ENCODE measurements at regions not wholly inside any gene's neighbourhood (a gene's known extent, or its start where the extent isn't known, plus 50 kb on each side); places are given as distances from the start of the nearest gene placed in this dataset.
"Not testable (repeated sequence)": the region's sequence is repeated elsewhere in the genome, so short reads cannot be mapped to it uniquely, and the experiment has no call there.

GRCh38 chr5:104576677-104577076 lies 1014.1 kb upstream of the NUDT12 start:
- DNase-seq (ENCODE audit: low spot score): no peak

GRCh38 chr5:104573949-104574709 lies 1011.5 kb upstream of the NUDT12 start:
- no peak for DNase-seq (ENCODE audit: low spot score)

- no peak for DNase-seq (ENCODE audit: low spot score)
Observed at GRCh38 chr5:104569621-104570020, 1007.0 kb upstream of the NUDT12 start.

- no peak for DNase-seq (ENCODE audit: low spot score)
Observed at GRCh38 chr5:104564530-104564929, 1001.9 kb upstream of the NUDT12 start.

GRCh38 chr5:104556957-104557356 lies 994.4 kb upstream of the NUDT12 start:
- no peak for DNase-seq (ENCODE audit: low spot score)

- no peak for DNase-seq (ENCODE audit: low spot score)
Observed at GRCh38 chr5:104551628-104552027, 989.0 kb upstream of the NUDT12 start.

- not testable (repeated sequence) for DNase-seq (ENCODE audit: low spot score)
Observed at GRCh38 chr5:104546871-104547270, 984.3 kb upstream of the NUDT12 start.

- DNase-seq (ENCODE audit: low spot score): no peak
Observed at GRCh38 chr5:104541141-104541785, 978.7 kb upstream of the NUDT12 start.

GRCh38 chr5:104540448-104540847 lies 977.9 kb upstream of the NUDT12 start:
- no peak for DNase-seq (ENCODE audit: low spot score)

GRCh38 chr5:104539618-104540350 lies 977.2 kb upstream of the NUDT12 start:
- no peak for DNase-seq (ENCODE audit: low spot score)

- no peak for DNase-seq (ENCODE audit: low spot score)
Observed at GRCh38 chr5:104538734-104539133, 976.1 kb upstream of the NUDT12 start.

GRCh38 chr5:104533498-104533897 lies 970.9 kb upstream of the NUDT12 start:
- DNase-seq (ENCODE audit: low spot score): no peak

- no peak for DNase-seq (ENCODE audit: low spot score)
Observed at GRCh38 chr5:104526866-104527265, 964.3 kb upstream of the NUDT12 start.

GRCh38 chr5:104513640-104514072 lies 951.1 kb upstream of the NUDT12 start:
- no peak for DNase-seq (ENCODE audit: low spot score)

GRCh38 chr5:104513121-104513602 lies 950.6 kb upstream of the NUDT12 start:
- no peak for DNase-seq (ENCODE audit: low spot score)

GRCh38 chr5:104512063-104512825 lies 949.7 kb upstream of the NUDT12 start:
- no peak for DNase-seq (ENCODE audit: low spot score)

GRCh38 chr5:104498281-104498680 lies 935.7 kb upstream of the NUDT12 start:
- DNase-seq (ENCODE audit: low spot score): no peak

- DNase-seq (ENCODE audit: low spot score): no peak
Observed at GRCh38 chr5:104494083-104494482, 931.5 kb upstream of the NUDT12 start.

GRCh38 chr5:104472811-104473210 lies 910.2 kb upstream of the NUDT12 start:
- DNase-seq (ENCODE audit: low spot score): no peak

- DNase-seq (ENCODE audit: low spot score): no peak
Observed at GRCh38 chr5:104456122-104456521, 893.5 kb upstream of the NUDT12 start.

GRCh38 chr5:104452550-104452949 lies 890.0 kb upstream of the NUDT12 start:
- DNase-seq (ENCODE audit: low spot score): no peak

- not testable (repeated sequence) for DNase-seq (ENCODE audit: low spot score)
Observed at GRCh38 chr5:104451911-104452310, 889.3 kb upstream of the NUDT12 start.
